IMR-90 (cell line): ENCODE measurements at regions not wholly inside any gene's neighbourhood (a gene's known extent, or its start where the extent isn't known, plus 50 kb on each side); places are given as distances from the start of the nearest gene placed in this dataset.

Experiments used
- ATAC-seq: fragments of 200-7000 bp; cut with Tn5 transposase; 2 replicates; pipeline ENCODE4 v1.9.1; 2020; ENCODE audit warnings: low read depth, mild to moderate bottlenecking, moderate library complexity
- BruUV-seq: library from RNA; stranded (reverse); fragments of 400-500 nt; replicated peaks from 2 replicates; lab custom pipeline; 2021; lab: Mats Ljungman, UMichigan
- CTCF ChIA-PET: fragments of 300-600 bp; formaldehyde crosslinking; extraction: SDS; loops from one replicate; lab custom pipeline; 2021; ENCODE audit warnings: antibody characterized with exemption; lab: Yijun Ruan, JAX
- POLR2A ChIA-PET: fragments of 300-600 bp; sonication (Branson Sonifier 250); formaldehyde crosslinking; loops from one replicate; lab custom pipeline; 2022; ENCODE audit warnings: antibody characterized with exemption; ENCODE audit not compliant: unreplicated experiment; lab: Charles Lee
- DNase-seq: peaks from one replicate; pipeline ENCODE4 v3.0.0; 2013
- H2AFZ ChIP-seq: replicated peaks from 2 replicates; pipeline ENCODE3; 2013; ENCODE audit warnings: low read length, mild to moderate bottlenecking; ENCODE audit not compliant: poor library complexity
- H2AK5ac ChIP-seq: 2 replicates; pipeline ENCODE4 v1.6.1; 2013; ENCODE audit warnings: low read depth, low read length, inconsistent platforms
- H2AK9ac ChIP-seq: replicated peaks from 2 replicates; pipeline ENCODE3; 2013; ENCODE audit warnings: mild to moderate bottlenecking, low read depth, low read length, moderate library complexity; ENCODE audit not compliant: poor library complexity
- H2BK120ac ChIP-seq: 2 replicates; pipeline ENCODE4 v1.6.1; 2013; ENCODE audit warnings: low read depth, low read length, inconsistent platforms
- H2BK15ac ChIP-seq: 3 replicates; pipeline ENCODE4 v1.6.1; 2013; ENCODE audit warnings: low read depth, low read length, inconsistent platforms
- H2BK20ac ChIP-seq: 2 replicates; pipeline ENCODE4 v1.6.1; 2013; ENCODE audit warnings: low read depth, mild to moderate bottlenecking, inconsistent platforms, low read length, moderate library complexity
- H2BK5ac ChIP-seq: 2 replicates; pipeline ENCODE4 v1.6.1; 2013; ENCODE audit warnings: mild to moderate bottlenecking, low read depth, low read length, inconsistent platforms; ENCODE audit not compliant: poor library complexity, severe bottlenecking
- H3K14ac ChIP-seq: replicated peaks from 2 replicates; pipeline ENCODE4 v1.6.1; 2013; ENCODE audit warnings: low read depth, low read length, inconsistent platforms
- H3K18ac ChIP-seq: 2 replicates; pipeline ENCODE4 v1.6.1; 2013; ENCODE audit warnings: low read depth, low read length, control low read depth
- H3K23ac ChIP-seq: 2 replicates; pipeline ENCODE4 v1.6.1; 2013; ENCODE audit warnings: low read depth, low read length, inconsistent platforms
- H3K27ac ChIP-seq: 2 replicates; pipeline ENCODE4 v1.5.1; 2013; ENCODE audit warnings: mild to moderate bottlenecking, control low read depth, low read length; ENCODE audit not compliant: insufficient read depth
- H3K27me3 ChIP-seq: 2 replicates; pipeline ENCODE4 v1.6.1; 2013; ENCODE audit warnings: low read length; ENCODE audit not compliant: control insufficient read depth, insufficient read depth
- H3K36me3 ChIP-seq: 2 replicates; pipeline ENCODE4 v1.6.1; 2013; ENCODE audit warnings: low read length, mixed read lengths; ENCODE audit not compliant: control insufficient read depth, insufficient read depth
- H3K4ac ChIP-seq: 2 replicates; pipeline ENCODE4 v1.6.1; 2013; ENCODE audit warnings: low read depth, low read length, inconsistent platforms
- H3K4me1 ChIP-seq: 2 replicates; pipeline ENCODE4 v1.6.1; 2013; ENCODE audit warnings: low read length, mixed read lengths; ENCODE audit not compliant: control insufficient read depth, insufficient read depth
- H3K4me2 ChIP-seq: 2 replicates; pipeline ENCODE4 v1.6.1; 2013; ENCODE audit warnings: low read depth, mild to moderate bottlenecking, control low read depth, low read length, moderate library complexity
- H3K4me3 ChIP-seq: 2 replicates; pipeline ENCODE4 v1.5.1; 2013; ENCODE audit warnings: low read depth, mild to moderate bottlenecking, control low read depth, low read length, moderate library complexity; ENCODE audit not compliant: insufficient read depth
- H3K56ac ChIP-seq: 2 replicates; pipeline ENCODE4 v1.6.1; 2013; ENCODE audit warnings: low read length, inconsistent platforms; ENCODE audit not compliant: insufficient read depth; ENCODE audit errors: extremely low read depth
- H3K79me1 ChIP-seq, 2 experiments: 2 replicates each; pipeline ENCODE4 v1.6.1; 2013; ENCODE audit warnings: low read length in 2 of 2, inconsistent platforms in 1 of 2, low read depth in 1 of 2
- H3K9ac ChIP-seq: 2 replicates; pipeline ENCODE4 v1.6.1; 2013; ENCODE audit warnings: low read depth, low read length, control low read depth
- H3K9me1 ChIP-seq: 2 replicates; pipeline ENCODE4 v1.6.1; 2013; ENCODE audit warnings: low read length, inconsistent platforms; ENCODE audit not compliant: insufficient read depth
- H3K9me3 ChIP-seq: 2 replicates; pipeline ENCODE4 v1.6.1; 2013; ENCODE audit warnings: low read length; ENCODE audit not compliant: control insufficient read depth, insufficient read depth
- H4K20me1 ChIP-seq: 2 replicates; pipeline ENCODE4 v1.6.1; 2013; ENCODE audit warnings: low read length, inconsistent platforms; ENCODE audit not compliant: insufficient read depth
- H4K5ac ChIP-seq: 2 replicates; pipeline ENCODE4 v1.6.1; 2013; ENCODE audit warnings: mild to moderate bottlenecking, low read depth, low read length, control low read depth
- H4K8ac ChIP-seq, 2 experiments: 2 replicates each; pipeline ENCODE4 v1.6.1; 2013; ENCODE audit warnings: low read depth in 2 of 2, low read length in 2 of 2, control low read depth in 1 of 2, inconsistent platforms in 1 of 2
- H4K91ac ChIP-seq: 2 replicates; pipeline ENCODE4 v1.6.1; 2013; ENCODE audit warnings: low read depth, low read length, inconsistent platforms; ENCODE audit not compliant: insufficient read depth
- BHLHE40 ChIP-seq: fragments of 150-350 bp; IDR thresholded peaks from 2 replicates; pipeline ENCODE4 v1.6.1; 2016; ENCODE audit warnings: mild to moderate bottlenecking, low read depth, low read length
- CEBPB ChIP-seq: IDR thresholded peaks from 2 replicates; pipeline ENCODE4 v1.6.1; 2012; ENCODE audit warnings: low read depth, low read length, improper control_type of control experiment
- CHD1 ChIP-seq: IDR thresholded peaks from 2 replicates; pipeline ENCODE4 v1.6.1; 2012; ENCODE audit warnings: low read depth, low read length, improper control_type of control experiment
- CTCF ChIP-seq: conservative IDR thresholded peaks from 2 replicates; pipeline ENCODE4 v1.5.1; 2012; ENCODE audit warnings: mild to moderate bottlenecking, low read depth, low read length, improper control_type of control experiment
- ELK1 ChIP-seq: fragments of 150-350 bp; IDR thresholded peaks from 2 replicates; pipeline ENCODE4 v1.6.1; 2016; ENCODE audit warnings: low read depth, mild to moderate bottlenecking, low read length, moderate library complexity, borderline replicate concordance
- FOS ChIP-seq: fragments of 150-350 bp; IDR thresholded peaks from 2 replicates; pipeline ENCODE4 v1.6.1; 2016; ENCODE audit warnings: low read depth, low read length
- MAFK ChIP-seq: IDR thresholded peaks from 2 replicates; pipeline ENCODE4 v1.6.1; 2012; ENCODE audit warnings: low read depth, low read length, improper control_type of control experiment
- MAZ ChIP-seq: IDR thresholded peaks from 2 replicates; pipeline ENCODE4 v1.6.1; 2012; ENCODE audit warnings: low read depth, mild to moderate bottlenecking, low read length, improper control_type of control experiment, moderate library complexity, borderline replicate concordance
- MXI1 ChIP-seq: IDR thresholded peaks from 2 replicates; pipeline ENCODE4 v1.6.1; 2012; ENCODE audit warnings: low read depth, mild to moderate bottlenecking, low read length, moderate library complexity, borderline replicate concordance
- NFE2L2 ChIP-seq: fragments of 150-350 bp; IDR thresholded peaks from 2 replicates; pipeline ENCODE4 v1.6.1; 2016; ENCODE audit warnings: low read depth, mild to moderate bottlenecking, low read length
- POLR2A ChIP-seq: IDR thresholded peaks from 2 replicates; pipeline ENCODE4 v1.6.1; 2012; ENCODE audit warnings: mild to moderate bottlenecking, low read depth, low read length
- RAD21 ChIP-seq: IDR thresholded peaks from 2 replicates; pipeline ENCODE4 v1.6.1; 2012; ENCODE audit warnings: low read length, improper control_type of control experiment
- RCOR1 ChIP-seq: IDR thresholded peaks from 2 replicates; pipeline ENCODE4 v1.6.1; 2012; ENCODE audit warnings: mild to moderate bottlenecking, low read length, improper control_type of control experiment; ENCODE audit not compliant: insufficient replicate concordance
- RFX5 ChIP-seq: IDR thresholded peaks from 2 replicates; pipeline ENCODE4 v1.8.0; 2012; ENCODE audit warnings: low read depth, mild to moderate bottlenecking, low read length, moderate library complexity
- SMC3 ChIP-seq: fragments of 150-350 bp; IDR thresholded peaks from 2 replicates; pipeline ENCODE4 v1.6.1; 2016; ENCODE audit warnings: low read depth, mild to moderate bottlenecking, antibody characterized with exemption, low read length, moderate library complexity
- dilution Hi-C: fragments of 300-500 bp; cut with HindIII; formaldehyde crosslinking; loops from one replicate; pipeline ENCODE4 v1.14.3; 2018; ENCODE audit warnings: low sequenced_read_pairs; ENCODE audit not compliant: unreplicated experiment
- in situ Hi-C: fragments of 300-500 bp; cut with MboI; formaldehyde crosslinking; loops from 3 replicates; pipeline ENCODE4 v1.14.3; 2019; ENCODE audit warnings: low sequenced_read_pairs, inconsistent platforms, mixed read lengths
- intact Hi-C: fragments of 100-400 bp; cut with micrococcal nuclease; formaldehyde crosslinking; loops from 2 replicates; pipeline ENCODE4 v1.10.0; 2022

DNA sequence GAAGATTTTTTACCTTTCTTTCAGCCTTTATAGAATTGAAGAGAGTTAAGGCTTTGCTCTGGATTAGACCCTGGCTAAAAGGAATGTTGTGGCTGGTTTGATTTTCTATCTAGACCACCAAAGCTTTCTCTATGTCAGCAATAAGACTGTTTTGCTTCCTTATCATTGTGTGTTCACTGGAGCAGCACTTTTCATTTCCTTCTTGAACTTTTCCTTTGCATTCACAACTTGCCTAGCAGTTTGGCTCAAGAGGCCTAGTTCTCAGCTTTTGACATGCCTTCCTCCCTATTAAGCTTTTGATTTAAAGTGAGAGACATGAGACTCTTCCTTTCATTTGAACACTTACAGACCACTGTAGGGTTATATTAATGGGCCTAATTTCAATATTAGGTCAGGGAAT, 64.1 kb upstream of the USP15 start:
- POLR2A ChIA-PET = no interaction called here

More for the DNA sequence above, 64.1 kb upstream of the USP15 start:
- Histone ChIP-seq H3K79me1 (no peaks in the 10 kb centered on the region), H2AK5ac (no peak overlapping the region), H3K4ac (no peak overlapping the region), H4K5ac (no peak overlapping the region), H3K4me1 (peaks cover 1% of the 10 kb centered on the region; the same call in 1 of the 2 replicates), H3K9ac (no peak overlapping the region), H3K27me3 (peaks cover 14% of the 10 kb centered on the region), H2BK15ac (no peak overlapping the region), H4K91ac (no peak overlapping the region), H3K4me3 (no peak overlapping the region), H3K23ac (no peak overlapping the region), H3K36me3 (no peaks in the 10 kb centered on the region), H3K27ac (no peak overlapping the region), H2AK9ac (no peak overlapping the region), H4K20me1 (no peaks in the 10 kb centered on the region), H3K14ac (no peak overlapping the region), H3K18ac (no peak overlapping the region), H3K4me2 (no peak overlapping the region), H2BK20ac (no peak overlapping the region), H4K8ac (no peak overlapping the region), H3K9me1 (no peaks in the 10 kb centered on the region), H2BK120ac (no peak overlapping the region), H2AFZ (no peak overlapping the region), H3K9me3 (peaks cover 2% of the 10 kb centered on the region; the same call in 1 of the 2 replicates), H3K56ac (no peak overlapping the region), H2BK5ac (no peak overlapping the region)
- DNase-seq (no peak), ATAC-seq (no peak)
- CTCF ChIA-PET = interaction anchor here (3.1 kb wide), 1 partner anchor 14 kb away, joined by 14 read pairs; no protein-coding TSS in a partner anchor
- BruUV-seq = no TSS peak
- in situ Hi-C loops (no loop called here), intact Hi-C loops (no loop called here), dilution Hi-C loops (no loop called here)
- no peak for TF ChIP-seq MXI1
- TF ChIP-seq CHD1 = no peak
- no peak for TF ChIP-seq SMC3
- TF ChIP-seq ELK1 = no peak
- no peak for TF ChIP-seq MAZ
- TF ChIP-seq RAD21 = no peak
- TF ChIP-seq POLR2A = no peak
- TF ChIP-seq MAFK = no peak
- TF ChIP-seq BHLHE40 = no peak
- no peak for TF ChIP-seq RFX5
- no peak for TF ChIP-seq FOS
- no peak for TF ChIP-seq NFE2L2
- no peak for TF ChIP-seq CEBPB
- no peak for TF ChIP-seq CTCF
- no peak for TF ChIP-seq RCOR1
